ENCODE measurements at regions not wholly inside any gene's neighbourhood (a gene's known extent, or its start where the extent isn't known, plus 50 kb on each side); places are given as distances from the start of the nearest gene placed in this dataset.
"Not testable (repeated sequence)": the region's sequence is repeated elsewhere in the genome, so short reads cannot be mapped to it uniquely, and the experiment has no call there.

- DNase-seq: not testable (repeated sequence)
Observed at GRCh38 chr14:54266616-54267015, 130.2 kb upstream of the CDKN3 start.

GRCh38 chr14:54267172-54267571 lies 129.6 kb upstream of the CDKN3 start:
- no peak for DNase-seq

DNA sequence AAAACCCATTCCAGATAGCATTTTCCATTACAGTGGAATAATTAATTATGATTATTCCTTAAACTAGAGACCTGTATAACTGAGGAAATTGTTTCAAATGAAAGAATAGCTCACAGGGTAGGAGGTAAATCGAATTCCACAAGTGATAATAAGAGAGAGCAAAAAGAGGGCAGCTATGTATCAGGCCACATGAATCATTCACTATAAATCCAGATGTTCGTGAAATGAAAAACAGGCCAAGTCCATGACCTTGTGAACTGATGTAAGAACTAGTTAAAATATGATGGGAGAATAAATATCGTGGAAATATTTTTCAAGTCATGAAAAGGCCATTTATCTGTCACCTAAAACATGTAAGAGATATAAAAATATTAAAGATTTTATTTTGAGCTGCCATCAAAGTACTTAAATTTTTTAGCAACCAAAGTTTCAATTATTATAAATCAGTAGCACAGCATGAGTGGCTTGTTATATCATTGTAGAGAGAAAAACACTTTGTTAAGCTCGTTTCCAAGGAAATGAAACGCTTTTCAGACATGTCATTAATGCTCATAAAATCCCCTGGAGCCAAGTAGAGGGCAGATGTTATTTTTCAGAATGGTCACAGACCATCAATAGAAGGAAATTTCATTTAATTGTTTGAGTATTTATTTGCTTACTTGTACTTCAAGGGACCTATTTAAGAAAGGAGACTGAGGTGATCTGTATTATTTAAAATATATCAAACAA lies 120.6 kb upstream of the CDKN3 start:
- no peak for DNase-seq

DNA sequence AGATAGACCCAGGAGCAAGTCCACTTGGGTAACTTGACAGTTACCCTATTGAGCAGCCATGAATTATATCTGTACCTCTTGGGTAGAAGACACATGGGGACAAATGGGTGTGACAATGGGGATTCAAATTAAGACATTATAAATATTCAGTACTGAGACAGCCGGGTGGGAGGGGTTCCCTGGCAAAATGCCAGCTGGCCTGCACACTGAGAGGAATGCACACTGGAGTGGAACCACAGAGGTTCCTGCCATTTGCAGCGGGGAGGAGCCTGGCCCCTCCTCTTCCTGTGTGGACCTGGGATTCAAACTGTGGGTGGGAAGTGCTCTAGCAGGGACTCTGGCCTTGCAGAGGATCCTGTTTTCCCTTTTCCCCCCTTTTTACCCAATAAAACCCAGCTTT lies 118.7 kb upstream of the CDKN3 start:
- DNase-seq: no peak

DNA sequence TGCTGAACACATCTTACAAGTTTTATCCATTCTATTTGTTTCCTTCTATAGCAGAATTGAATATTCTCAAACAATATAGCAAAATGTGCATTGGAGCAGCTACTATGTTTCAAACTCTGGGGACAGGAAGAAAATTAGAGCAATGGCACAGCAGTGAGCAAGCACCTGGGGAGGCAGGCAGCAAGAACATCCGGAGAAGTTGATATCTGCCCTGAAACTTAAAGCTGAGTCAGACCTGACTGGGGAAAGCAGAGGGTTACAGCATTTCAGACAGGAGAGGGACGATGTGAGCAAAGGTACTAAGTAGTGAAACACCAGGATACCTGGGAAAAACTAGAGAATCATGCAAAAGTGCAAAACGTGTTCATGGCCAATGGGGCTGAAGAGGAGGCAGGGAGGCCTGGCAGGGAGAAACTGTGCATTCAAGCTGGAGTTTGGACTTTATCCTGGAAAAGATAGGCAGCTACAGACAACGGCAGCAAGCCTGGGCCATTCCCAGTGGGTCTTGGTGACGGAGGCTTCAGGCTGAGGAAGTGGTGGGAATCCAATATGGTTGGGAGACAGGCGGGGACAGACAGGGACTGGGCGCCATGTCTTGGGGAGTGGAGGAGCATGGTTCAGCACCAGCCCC lies 118.0 kb upstream of the CDKN3 start:
- DNase-seq: no peak

- DNase-seq: no peak
Observed at GRCh38 chr14:54282849-54283248, 114.0 kb upstream of the CDKN3 start.

GRCh38 chr14:54285030-54285429 lies 111.8 kb upstream of the CDKN3 start:
- DNase-seq: no peak

DNA sequence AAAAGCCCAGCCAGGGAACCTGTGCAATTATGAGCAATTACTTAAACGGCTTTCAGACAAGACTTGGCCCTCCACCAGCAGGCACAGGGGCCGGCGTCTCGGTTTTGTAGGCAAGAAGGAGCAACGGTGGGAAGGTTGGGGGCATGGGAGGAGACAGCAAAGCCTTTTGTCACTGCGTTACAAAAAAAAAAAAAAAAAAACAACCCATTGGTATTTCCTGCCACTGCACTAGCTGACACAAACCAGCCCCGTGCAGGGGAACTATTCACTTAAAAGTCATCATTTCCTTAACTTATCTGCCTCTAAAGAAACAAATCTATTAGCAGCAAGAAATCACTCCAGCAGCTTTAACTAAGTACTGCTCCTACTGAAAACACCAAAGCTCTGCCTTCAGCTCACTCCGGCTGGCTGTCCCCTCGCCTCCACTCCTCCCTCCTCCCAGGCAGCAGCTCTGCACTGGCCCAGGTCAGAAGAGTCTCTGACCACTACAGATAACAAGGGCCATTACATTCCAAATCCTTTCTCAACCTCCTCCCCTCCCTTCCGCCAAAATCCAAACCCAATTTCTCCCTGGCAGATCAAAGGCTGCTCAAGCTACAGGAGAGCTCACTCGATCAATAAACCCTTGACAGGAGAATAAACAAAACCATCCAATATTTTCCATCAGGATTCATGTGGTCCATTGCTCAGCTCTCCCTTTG lies 105.2 kb upstream of the CDKN3 start:
- DNase-seq: no peak

DNA sequence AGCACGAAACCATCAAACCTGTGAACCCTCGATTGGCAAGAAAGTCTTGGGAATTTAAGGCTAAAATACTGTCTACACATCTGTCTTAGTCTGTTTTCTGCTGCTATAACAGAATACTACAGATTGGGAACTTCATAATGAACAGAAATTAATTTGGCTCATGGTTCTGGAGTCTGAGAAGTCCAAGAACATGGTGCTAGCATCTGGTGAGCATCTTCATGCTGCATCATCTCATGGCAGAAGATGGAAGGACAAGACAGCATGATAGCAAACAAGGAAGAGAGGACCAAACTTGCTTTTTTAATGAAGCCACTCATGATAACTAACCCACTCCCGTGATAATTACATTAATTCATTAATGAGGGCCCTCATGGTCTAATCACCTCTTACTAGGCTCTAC lies 102.0 kb upstream of the CDKN3 start:
- DNase-seq: no peak

DNA sequence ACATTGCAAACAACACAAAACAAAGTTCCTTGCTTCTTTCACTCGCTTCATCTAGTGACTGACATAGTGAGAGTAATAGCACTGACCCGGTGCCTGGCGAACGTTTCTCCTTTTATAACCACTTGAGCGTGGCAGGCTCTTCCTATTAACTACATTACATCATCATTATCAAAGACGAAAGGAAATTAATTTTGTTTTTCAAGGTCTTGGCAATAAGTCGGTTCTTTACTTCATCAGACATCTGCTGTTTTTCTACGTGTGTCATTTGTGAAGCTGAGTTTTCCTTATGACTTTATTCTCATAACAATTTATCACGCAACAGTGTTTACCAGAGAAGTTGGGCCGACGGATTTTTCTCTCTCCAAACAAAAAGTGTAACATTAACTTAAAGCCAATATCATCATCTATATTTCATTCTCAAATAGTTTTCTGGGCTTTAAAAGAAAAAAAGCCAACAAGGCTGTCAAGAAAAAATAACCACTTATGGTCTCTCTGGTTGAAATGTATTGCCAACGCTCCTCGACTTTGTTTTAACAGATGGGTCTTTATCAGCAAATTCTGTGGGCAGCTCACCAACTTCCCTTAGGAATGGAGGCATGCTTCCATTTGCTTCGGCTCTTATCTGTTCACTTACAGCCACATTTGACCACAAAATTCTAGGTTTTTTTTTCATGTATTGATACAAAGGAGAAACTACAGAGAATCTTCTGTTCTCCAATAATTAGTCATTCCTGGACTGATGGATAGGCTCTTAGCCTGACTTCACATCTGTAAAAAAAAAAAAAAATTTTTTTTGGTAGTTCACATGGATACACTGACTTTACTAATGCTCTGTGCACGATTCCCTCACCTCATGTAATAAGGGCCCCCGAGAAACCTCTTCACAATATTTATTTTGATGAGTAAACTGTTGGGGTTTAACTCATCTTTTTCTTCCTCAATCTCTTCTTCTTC lies 97.1 kb upstream of the CDKN3 start:
- no peak for DNase-seq

GRCh38 chr14:54300881-54301280 lies 95.9 kb upstream of the CDKN3 start:
- DNase-seq: no peak

- DNase-seq: no peak
Observed at GRCh38 chr14:54301359-54301758, 95.4 kb upstream of the CDKN3 start.

DNA sequence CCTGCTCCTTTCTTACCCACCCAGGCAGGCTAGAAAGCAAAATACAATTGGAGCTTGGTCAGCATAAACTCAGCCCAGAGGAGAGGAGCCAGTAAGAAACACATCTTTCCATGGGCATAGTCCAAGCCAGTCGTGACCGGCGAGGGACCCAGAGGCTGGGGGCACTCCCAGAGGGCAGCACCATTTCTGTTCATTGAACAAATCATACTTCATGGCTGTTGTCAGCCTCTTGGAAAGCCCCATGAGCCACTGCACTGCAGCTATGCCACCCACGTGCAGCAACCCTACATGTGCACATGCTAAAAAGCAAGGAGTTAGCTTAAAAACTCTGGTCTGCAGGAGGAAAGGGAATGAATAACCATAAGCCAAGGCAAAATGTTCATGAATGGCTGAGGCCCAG lies 90.0 kb upstream of the CDKN3 start:
- DNase-seq: no peak

DNA sequence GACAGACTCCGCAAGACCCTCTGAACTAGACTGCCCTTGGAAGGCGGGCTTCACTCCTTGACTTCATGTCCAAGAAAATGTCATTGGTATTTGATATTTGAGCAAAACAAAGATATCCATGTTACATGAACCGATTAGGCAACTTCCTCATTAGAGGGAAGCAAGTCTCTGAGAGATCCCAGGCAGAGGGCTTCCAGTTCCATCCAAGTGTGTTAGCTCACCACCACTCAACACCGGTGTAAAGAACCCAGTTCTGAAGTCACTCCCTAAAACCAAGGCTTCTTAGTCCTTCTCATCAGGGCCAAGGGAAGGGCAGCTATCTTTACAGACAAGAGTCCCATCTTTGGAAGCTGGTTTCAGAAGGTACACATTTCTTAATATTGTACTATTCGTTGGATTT lies 87.2 kb upstream of the CDKN3 start:
- no peak for DNase-seq

GRCh38 chr14:54310151-54310850 lies 86.5 kb upstream of the CDKN3 start:
- no peak for DNase-seq

- no peak for DNase-seq
Observed at GRCh38 chr14:54310851-54311228, 86.0 kb upstream of the CDKN3 start.

GRCh38 chr14:54312166-54312801 lies 84.5 kb upstream of the CDKN3 start:
- DNase-seq: no peak

- no peak for DNase-seq
Observed at GRCh38 chr14:54314365-54315104, 82.3 kb upstream of the CDKN3 start.

DNA sequence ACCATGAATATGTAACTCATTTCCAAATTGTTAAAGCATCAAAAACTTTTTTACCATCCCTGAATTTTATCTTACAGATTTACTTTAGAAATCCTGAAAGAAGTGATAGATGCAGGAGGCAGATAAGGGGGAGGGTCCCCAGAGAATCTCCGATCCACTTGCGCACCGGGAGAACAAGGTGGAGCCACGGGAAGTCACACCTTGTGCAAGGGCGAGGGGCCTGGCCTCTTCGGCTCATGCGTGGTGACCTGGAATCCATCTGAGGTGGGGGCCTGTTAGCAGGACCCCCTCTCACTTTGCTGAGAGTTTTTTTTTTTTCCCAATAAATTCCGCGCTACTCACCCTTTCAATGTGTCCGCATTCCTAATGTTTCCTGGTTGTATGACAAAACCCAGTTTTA lies 80.2 kb upstream of the CDKN3 start:
- DNase-seq: no peak

GRCh38 chr14:54317391-54317790 lies 79.4 kb upstream of the CDKN3 start:
- no peak for DNase-seq

DNA sequence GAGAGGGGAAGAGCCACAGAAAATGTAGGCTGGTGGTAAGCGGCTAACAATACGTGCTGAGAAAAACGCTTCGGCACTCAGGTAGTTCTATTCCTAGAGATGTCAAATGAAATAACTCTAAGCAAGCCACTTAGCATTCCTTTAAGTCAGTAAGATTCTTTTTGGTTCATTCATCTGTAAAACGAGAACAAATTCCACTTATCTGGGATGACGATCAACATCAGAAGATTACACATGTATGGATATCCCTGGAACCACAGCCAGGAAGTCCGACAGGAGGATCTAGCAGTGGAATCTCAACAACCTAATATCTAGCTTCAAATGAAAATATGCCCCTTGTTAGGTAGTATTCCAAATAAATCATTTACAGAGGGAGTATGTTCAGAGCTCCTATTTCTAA lies 74.6 kb upstream of the CDKN3 start:
- DNase-seq: no peak
